ENCODE measurements at regions not wholly inside any gene's neighbourhood (a gene's known extent, or its start where the extent isn't known, plus 50 kb on each side); places are given as distances from the start of the nearest gene placed in this dataset.

DNA sequence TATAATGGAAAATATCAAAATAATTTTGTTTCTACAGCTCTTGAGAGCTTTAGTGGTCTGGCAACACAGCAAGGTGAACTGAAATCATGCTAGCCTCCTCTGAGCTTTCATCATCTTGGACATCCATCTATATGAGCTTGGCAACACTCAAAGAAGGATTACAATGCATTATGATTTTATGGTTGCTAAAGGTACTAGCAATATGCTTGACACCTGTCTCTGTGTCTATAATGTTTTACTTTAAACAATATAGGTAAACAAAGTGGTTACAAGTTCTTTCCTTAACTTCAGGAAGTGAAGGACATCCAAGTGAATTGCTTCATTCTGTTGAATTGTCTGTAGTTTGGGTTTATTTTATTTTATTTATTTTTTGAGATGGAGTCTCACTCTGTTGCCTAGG is 203.7 kb upstream of the RRP15 start:
- Histone ChIP-seq H3K36me3 (ENCODE audit: control insufficient read depth, insufficient read depth, low read length) (no peaks in the 10 kb centered on the region), H3K4me2 (ENCODE audit: low read length) (no peak overlapping the region), H3K4me1 (no peaks in the 10 kb centered on the region), H3K4me3 (ENCODE audit: low read depth, low read length) (no peak overlapping the region), H3K9ac (no peak overlapping the region), H3K27ac (no peak overlapping the region), H2AFZ (no peak overlapping the region), H3K27me3 (ENCODE audit: control insufficient read depth, insufficient read depth, low read length) (no peaks in the 10 kb centered on the region), H3K79me2 (no peaks in the 10 kb centered on the region), H3K9me3 (ENCODE audit: control insufficient read depth, low read length) (no peaks in the 10 kb centered on the region)
- TF ChIP-seq, protein P1, sequence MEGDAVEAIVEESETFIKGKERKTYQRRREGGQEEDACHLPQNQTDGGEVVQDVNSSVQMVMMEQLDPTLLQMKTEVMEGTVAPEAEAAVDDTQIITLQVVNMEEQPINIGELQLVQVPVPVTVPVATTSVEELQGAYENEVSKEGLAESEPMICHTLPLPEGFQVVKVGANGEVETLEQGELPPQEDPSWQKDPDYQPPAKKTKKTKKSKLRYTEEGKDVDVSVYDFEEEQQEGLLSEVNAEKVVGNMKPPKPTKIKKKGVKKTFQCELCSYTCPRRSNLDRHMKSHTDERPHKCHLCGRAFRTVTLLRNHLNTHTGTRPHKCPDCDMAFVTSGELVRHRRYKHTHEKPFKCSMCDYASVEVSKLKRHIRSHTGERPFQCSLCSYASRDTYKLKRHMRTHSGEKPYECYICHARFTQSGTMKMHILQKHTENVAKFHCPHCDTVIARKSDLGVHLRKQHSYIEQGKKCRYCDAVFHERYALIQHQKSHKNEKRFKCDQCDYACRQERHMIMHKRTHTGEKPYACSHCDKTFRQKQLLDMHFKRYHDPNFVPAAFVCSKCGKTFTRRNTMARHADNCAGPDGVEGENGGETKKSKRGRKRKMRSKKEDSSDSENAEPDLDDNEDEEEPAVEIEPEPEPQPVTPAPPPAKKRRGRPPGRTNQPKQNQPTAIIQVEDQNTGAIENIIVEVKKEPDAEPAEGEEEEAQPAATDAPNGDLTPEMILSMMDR (IDR thresholded peaks at IDR 0.05): no peak

DNA sequence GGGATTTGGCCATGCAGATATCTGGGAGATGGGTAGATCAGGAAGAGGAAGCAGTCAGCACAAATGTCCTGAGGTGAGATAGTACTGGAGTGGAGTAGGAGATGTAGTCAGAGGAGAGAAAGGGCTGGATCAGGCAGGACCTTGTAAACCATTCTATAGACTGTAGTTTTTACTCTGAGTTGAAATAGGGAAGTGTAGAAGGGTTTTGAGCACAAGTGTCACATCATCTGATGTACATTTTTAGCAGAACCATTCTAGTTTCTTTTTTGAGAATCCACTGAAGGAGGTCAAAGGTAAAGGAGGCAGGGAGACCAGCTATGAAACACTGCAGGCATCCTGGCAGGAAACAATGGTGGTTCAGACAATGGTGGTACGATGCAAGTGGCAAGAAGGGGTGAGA is 194.6 kb upstream of the RRP15 start:
- Histone ChIP-seq H3K27me3 (ENCODE audit: control insufficient read depth, insufficient read depth, low read length) (no peaks in the 10 kb centered on the region), H3K9ac (no peak overlapping the region), H3K9me3 (ENCODE audit: control insufficient read depth, low read length) (no peaks in the 10 kb centered on the region), H3K36me3 (ENCODE audit: control insufficient read depth, insufficient read depth, low read length) (no peaks in the 10 kb centered on the region), H2AFZ (no peak overlapping the region), H3K4me2 (ENCODE audit: low read length) (no peak overlapping the region), H3K27ac (no peak overlapping the region), H3K79me2 (no peaks in the 10 kb centered on the region), H3K4me3 (ENCODE audit: low read depth, low read length) (no peak overlapping the region), H3K4me1 (no peaks in the 10 kb centered on the region)
- TF ChIP-seq, protein P1 (IDR thresholded peaks at IDR 0.05): no peak

DNA sequence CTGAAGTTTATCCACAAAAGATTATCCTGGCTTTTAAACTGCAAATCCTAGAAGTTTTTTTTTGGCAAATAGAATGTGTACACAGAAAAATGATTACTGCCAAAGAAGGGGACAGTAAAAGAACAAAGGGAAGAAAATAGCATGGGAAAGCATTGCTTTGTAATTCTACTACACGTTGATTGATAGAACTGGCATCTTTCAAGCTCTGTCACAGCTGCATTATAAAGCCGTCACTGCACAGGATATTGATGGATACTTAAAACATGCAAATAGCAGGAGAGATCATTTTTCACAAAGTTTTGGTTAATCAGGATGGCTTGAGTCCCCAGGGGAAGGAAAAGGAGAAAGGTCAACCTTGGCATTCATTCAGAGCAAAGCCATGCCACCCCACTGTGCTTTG is 183.7 kb upstream of the RRP15 start:
- H3K9me3 ChIP-seq (ENCODE audit: control insufficient read depth, low read length): no peaks in the 10 kb centered on the region
- H3K27ac ChIP-seq: no peak overlapping the region

DNA sequence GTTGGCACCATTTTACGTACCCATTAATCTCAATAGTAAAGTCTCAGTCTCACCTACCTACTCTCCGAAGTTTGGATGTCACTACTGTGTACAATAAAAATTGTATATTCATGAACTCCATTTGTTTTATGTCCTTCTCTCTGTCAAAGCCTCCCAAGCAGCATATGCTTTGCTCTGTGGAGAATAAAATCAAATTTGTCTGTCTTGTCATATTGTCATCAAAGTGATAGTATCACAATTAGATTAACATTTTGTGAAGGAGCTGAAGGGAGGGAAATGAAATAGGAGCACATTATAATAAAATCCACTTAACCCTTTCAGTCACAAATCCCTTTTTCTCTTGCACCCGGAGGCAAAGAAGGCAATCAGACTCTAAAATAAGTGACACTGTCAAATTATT is 177.1 kb upstream of the RRP15 start:
- Histone ChIP-seq H3K9me3 (ENCODE audit: control insufficient read depth, low read length) (no peaks in the 10 kb centered on the region), H2AFZ (no peak overlapping the region), H3K9ac (no peak overlapping the region), H3K36me3 (ENCODE audit: control insufficient read depth, insufficient read depth, low read length) (no peaks in the 10 kb centered on the region), H3K4me1 (no peaks in the 10 kb centered on the region), H3K4me2 (ENCODE audit: low read length) (no peak overlapping the region), H3K4me3 (ENCODE audit: low read depth, low read length) (no peak overlapping the region), H3K27ac (no peak overlapping the region), H3K27me3 (ENCODE audit: control insufficient read depth, insufficient read depth, low read length) (no peaks in the 10 kb centered on the region), H3K79me2 (no peaks in the 10 kb centered on the region)
- TF ChIP-seq, protein P1 (IDR thresholded peaks at IDR 0.05): no peak

More for the DNA sequence above, 183.7 kb upstream of the RRP15 start:
- Histone ChIP-seq H3K79me2 (no peaks in the 10 kb centered on the region), H3K27me3 (ENCODE audit: control insufficient read depth, insufficient read depth, low read length) (no peaks in the 10 kb centered on the region), H3K9ac (no peak overlapping the region), H2AFZ (no peak overlapping the region), H3K36me3 (ENCODE audit: control insufficient read depth, insufficient read depth, low read length) (no peaks in the 10 kb centered on the region), H3K4me2 (ENCODE audit: low read length) (no peak overlapping the region), H3K4me1 (no peaks in the 10 kb centered on the region), H3K4me3 (ENCODE audit: low read depth, low read length) (no peak overlapping the region)
- TF ChIP-seq, protein P1 (IDR thresholded peaks at IDR 0.05): no peak

DNA sequence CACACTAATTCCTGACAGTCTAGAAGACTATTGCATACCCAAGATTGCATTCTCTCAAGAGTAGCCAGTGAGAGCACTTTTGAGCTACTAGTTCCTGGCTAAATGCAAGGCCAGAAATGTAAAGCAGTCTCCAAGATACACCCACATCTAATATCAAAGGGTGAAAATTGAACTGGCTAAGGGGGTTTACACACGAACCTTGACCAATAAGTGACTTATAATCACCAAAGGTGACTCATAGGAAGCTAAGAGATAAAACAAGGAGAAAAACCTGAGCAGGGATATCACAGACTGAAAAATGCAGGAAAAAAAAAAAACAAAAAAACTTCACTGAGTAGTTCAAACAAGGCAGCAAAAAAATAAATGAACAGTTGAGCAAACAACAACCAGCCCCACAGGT is 172.2 kb upstream of the RRP15 start:
- H3K79me2 ChIP-seq: no peaks in the 10 kb centered on the region
- H3K27ac ChIP-seq: no peak overlapping the region
- H3K4me1 ChIP-seq: no peaks in the 10 kb centered on the region
- H3K36me3 ChIP-seq (ENCODE audit: control insufficient read depth, insufficient read depth, low read length): no peaks in the 10 kb centered on the region
- TF ChIP-seq, protein P1 (IDR thresholded peaks at IDR 0.05): no peak
- H2AFZ ChIP-seq: no peak overlapping the region
- no peaks in the 10 kb centered on the region for H3K9me3 ChIP-seq (ENCODE audit: control insufficient read depth, low read length)
- no peak overlapping the region for H3K4me3 ChIP-seq (ENCODE audit: low read depth, low read length)
- H3K9ac ChIP-seq: no peak overlapping the region
- no peak overlapping the region for H3K4me2 ChIP-seq (ENCODE audit: low read length)
- no peaks in the 10 kb centered on the region for H3K27me3 ChIP-seq (ENCODE audit: control insufficient read depth, insufficient read depth, low read length)
